HK-2 (cell line): ENCODE measurements at regions not wholly inside any gene's neighbourhood (a gene's known extent, or its start where the extent isn't known, plus 50 kb on each side); places are given as distances from the start of the nearest gene placed in this dataset.

ENCODE experiments used
- DNase-seq: peaks from one replicate; pipeline ENCODE4 v3.0.0-alpha.2; 2018; ENCODE audit not compliant: unreplicated experiment

GRCh38 chr22:27466778-27467438 is 334.6 kb downstream of the MN1 start:
- DNase-seq = no peak

- DNase-seq = no peak
Measured at GRCh38 chr22:27467711-27468110, 333.8 kb downstream of the MN1 start.

- no peak for DNase-seq
Measured at GRCh38 chr22:27468712-27469111, 332.8 kb downstream of the MN1 start.

- DNase-seq = no peak
Measured at GRCh38 chr22:27470169-27470772, 331.3 kb downstream of the MN1 start.

- DNase-seq = no peak
Measured at GRCh38 chr22:27472975-27473374, 328.6 kb downstream of the MN1 start.

- DNase-seq = peak; percentile 74
Measured at GRCh38 chr22:27473533-27473932, 328.0 kb downstream of the MN1 start.

- DNase-seq = peak; percentile 65
Measured at GRCh38 chr22:27474112-27474571, 327.4 kb downstream of the MN1 start.

GRCh38 chr22:27474711-27475547 is 326.6 kb downstream of the MN1 start:
- DNase-seq = peak; percentile 83

- DNase-seq = peak; percentile 41
Measured at GRCh38 chr22:27475548-27475897, 326.0 kb downstream of the MN1 start.

GRCh38 chr22:27476318-27476717 is 325.2 kb downstream of the MN1 start:
- no peak for DNase-seq

GRCh38 chr22:27476729-27477128 is 324.8 kb downstream of the MN1 start:
- peak; percentile 82 for DNase-seq

- DNase-seq = no peak
Measured at GRCh38 chr22:27477171-27477570, 324.4 kb downstream of the MN1 start.

- no peak for DNase-seq
Measured at GRCh38 chr22:27480487-27480886, 321.1 kb downstream of the MN1 start.

- no peak for DNase-seq
Measured at GRCh38 chr22:27482402-27482801, 319.2 kb downstream of the MN1 start.

GRCh38 chr22:27483095-27483785 is 318.3 kb downstream of the MN1 start:
- no peak for DNase-seq

- DNase-seq = no peak
Measured at GRCh38 chr22:27485842-27486241, 315.7 kb downstream of the MN1 start.

- no peak for DNase-seq
Measured at GRCh38 chr22:27487600-27488452, 313.7 kb downstream of the MN1 start.

GRCh38 chr22:27488456-27489177 is 312.9 kb downstream of the MN1 start:
- no peak for DNase-seq

- no peak for DNase-seq
Measured at GRCh38 chr22:27489178-27489675, 312.3 kb downstream of the MN1 start.

- no peak for DNase-seq
Measured at GRCh38 chr22:27490080-27490479, 311.5 kb downstream of the MN1 start.
